ENCODE measurements at regions not wholly inside any gene's neighbourhood (a gene's known extent, or its start where the extent isn't known, plus 50 kb on each side); places are given as distances from the start of the nearest gene placed in this dataset.

DNA sequence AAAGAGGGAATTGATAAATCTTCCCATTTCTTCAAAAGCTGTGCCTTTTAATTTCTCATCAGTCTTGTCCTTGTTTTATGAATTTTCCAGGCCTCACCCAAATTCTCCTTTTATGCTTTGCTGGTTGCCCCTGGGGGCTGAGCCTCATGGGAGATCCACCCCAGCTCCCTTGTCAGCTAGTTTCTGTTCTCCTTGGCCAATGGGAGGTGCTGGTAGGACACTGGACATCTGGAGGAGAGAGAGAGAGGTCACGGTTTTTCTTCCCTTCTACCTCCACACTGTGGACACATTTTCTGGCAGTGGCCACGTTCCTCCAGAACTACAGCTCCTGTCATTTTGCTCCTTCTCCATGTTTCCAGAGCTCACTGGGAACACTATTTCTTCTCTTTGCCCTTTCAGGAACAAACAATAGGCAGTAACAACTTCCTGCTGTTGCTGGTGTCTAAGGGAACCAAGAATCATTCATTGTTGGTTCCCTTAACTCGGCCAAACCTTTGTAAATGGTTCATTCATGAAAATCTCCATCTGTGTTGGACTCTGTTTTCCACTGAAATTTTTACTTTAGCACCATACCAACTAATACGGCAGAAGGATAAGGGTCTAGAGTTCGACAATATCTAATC lies 334.5 kb downstream of the GPAT3 start:
- Histone ChIP-seq H3K27ac (no peak overlapping the region), H3K4me1 (no peaks in the 10 kb centered on the region), H3K9me3 (no peaks in the 10 kb centered on the region), H3K27me3 (ENCODE audit: insufficient read depth in 3 of 3, low read length in 2 of 3) (no peaks in the 10 kb centered on the region), H3K4me3 (no peak overlapping the region), H3K36me3 (ENCODE audit: insufficient read depth in 1 of 2, low read depth in 1 of 2) (no peaks in the 10 kb centered on the region)
- ATAC-seq (no peak), DNase-seq (no peak)
- 72 to 81% (median 78%) methylated on average over 5 of the region's 5 CpGs for WGBS, 3 donors
- intact Hi-C loops (cut with DNase I), result no loop called here
- TF ChIP-seq, protein P1, sequence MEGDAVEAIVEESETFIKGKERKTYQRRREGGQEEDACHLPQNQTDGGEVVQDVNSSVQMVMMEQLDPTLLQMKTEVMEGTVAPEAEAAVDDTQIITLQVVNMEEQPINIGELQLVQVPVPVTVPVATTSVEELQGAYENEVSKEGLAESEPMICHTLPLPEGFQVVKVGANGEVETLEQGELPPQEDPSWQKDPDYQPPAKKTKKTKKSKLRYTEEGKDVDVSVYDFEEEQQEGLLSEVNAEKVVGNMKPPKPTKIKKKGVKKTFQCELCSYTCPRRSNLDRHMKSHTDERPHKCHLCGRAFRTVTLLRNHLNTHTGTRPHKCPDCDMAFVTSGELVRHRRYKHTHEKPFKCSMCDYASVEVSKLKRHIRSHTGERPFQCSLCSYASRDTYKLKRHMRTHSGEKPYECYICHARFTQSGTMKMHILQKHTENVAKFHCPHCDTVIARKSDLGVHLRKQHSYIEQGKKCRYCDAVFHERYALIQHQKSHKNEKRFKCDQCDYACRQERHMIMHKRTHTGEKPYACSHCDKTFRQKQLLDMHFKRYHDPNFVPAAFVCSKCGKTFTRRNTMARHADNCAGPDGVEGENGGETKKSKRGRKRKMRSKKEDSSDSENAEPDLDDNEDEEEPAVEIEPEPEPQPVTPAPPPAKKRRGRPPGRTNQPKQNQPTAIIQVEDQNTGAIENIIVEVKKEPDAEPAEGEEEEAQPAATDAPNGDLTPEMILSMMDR (IDR thresholded peaks at IDR 0.05), result no peak

DNA sequence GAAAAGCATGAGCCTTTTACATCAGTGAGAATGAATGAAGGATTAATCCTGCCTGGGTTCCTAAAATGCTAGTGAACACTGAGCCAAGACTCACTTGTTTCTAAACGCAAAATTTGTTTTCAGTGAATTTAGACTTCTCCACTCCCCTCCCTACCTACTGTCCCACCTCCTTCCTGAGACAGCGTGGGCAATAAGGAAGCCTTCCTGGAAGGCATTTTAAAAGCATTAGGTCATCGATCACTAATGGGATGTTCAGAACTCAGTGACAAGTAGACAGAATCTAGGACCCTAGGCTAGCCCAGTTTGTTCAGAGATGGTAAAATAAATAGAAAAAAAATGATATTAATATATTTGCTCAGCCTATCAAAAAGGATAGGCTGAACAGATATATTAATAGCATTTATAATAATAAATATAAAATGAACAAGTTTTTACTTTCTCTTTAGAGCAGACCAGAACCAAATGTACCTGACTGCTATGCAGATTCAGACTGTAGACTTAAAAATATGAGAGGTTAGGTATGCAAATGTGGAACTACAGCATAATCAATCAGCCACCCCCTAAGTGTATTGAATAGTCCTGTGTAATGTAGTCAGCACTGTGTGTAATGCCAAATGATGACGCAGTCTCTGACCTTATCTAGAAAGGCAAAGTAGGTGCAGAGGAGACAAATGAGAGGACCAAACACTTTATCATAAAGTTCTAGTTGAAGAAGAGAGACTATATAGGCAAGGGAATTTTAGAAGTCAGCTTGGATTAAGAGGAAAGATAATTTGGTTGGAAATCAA lies 331.1 kb downstream of the GPAT3 start:
- Histone ChIP-seq H3K4me1 (no peaks in the 10 kb centered on the region), H3K27ac (no peak overlapping the region), H3K9me3 (no peaks in the 10 kb centered on the region), H3K4me3 (no peak overlapping the region), H3K27me3 (ENCODE audit: insufficient read depth in 3 of 3, low read length in 2 of 3) (no peaks in the 10 kb centered on the region), H3K36me3 (ENCODE audit: insufficient read depth in 1 of 2, low read depth in 1 of 2) (no peaks in the 10 kb centered on the region)
- WGBS, 3 donors, result 56 to 63% (median 62%) methylated on average over 4 of the region's 4 CpGs
- intact Hi-C loops (cut with DNase I), result no loop called here
- no peak for DNase-seq
- TF ChIP-seq, protein P1 (IDR thresholded peaks at IDR 0.05), result no peak
- ATAC-seq, result no peak

DNA sequence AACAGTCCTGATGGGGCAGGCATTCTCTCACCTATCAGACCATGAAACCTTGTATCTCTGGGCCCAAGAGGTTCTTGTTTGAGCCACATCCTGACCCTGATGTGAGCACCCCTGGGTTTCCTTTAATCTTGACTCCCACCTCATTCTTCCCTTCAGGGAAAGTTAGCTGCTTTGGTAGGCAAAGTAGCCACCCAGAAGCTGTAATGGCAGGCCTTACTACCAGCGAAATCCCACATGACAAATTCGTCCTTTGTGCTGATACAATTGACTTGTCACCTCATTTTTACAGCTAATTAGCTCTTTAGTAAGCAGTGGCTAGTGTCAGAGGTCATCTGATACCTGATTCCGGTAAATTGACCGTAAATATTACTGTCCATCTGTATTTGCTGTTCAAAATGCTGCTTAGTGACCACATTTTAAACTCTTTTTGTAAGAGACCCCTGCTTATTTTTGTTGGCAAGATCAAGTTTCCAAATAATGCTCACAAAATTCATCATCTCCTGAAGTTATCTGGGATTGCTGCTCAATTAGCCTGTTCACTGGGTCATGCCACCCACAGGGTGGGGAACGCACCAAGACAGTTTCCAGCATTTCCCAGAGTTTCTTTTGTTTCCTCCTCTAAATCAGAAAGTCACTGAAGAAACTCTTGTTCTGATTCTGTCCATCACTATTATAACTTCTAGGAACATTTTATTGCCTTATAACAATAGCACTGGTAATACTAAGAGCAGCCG lies 329.7 kb downstream of the GPAT3 start:
- Histone ChIP-seq H3K4me3 (no peak overlapping the region), H3K27ac (no peak overlapping the region), H3K9me3 (no peaks in the 10 kb centered on the region), H3K4me1 (no peaks in the 10 kb centered on the region), H3K27me3 (ENCODE audit: insufficient read depth in 3 of 3, low read length in 2 of 3) (no peaks in the 10 kb centered on the region), H3K36me3 (ENCODE audit: insufficient read depth in 1 of 2, low read depth in 1 of 2) (no peaks in the 10 kb centered on the region)
- TF ChIP-seq, protein P1 (IDR thresholded peaks at IDR 0.05), result no peak
- ATAC-seq, result no peak
- intact Hi-C loops (cut with DNase I), result no loop called here
- WGBS, 3 donors, result 59 to 64% (median 62%) methylated on average over 6 of the region's 6 CpGs
- no peak for DNase-seq

DNA sequence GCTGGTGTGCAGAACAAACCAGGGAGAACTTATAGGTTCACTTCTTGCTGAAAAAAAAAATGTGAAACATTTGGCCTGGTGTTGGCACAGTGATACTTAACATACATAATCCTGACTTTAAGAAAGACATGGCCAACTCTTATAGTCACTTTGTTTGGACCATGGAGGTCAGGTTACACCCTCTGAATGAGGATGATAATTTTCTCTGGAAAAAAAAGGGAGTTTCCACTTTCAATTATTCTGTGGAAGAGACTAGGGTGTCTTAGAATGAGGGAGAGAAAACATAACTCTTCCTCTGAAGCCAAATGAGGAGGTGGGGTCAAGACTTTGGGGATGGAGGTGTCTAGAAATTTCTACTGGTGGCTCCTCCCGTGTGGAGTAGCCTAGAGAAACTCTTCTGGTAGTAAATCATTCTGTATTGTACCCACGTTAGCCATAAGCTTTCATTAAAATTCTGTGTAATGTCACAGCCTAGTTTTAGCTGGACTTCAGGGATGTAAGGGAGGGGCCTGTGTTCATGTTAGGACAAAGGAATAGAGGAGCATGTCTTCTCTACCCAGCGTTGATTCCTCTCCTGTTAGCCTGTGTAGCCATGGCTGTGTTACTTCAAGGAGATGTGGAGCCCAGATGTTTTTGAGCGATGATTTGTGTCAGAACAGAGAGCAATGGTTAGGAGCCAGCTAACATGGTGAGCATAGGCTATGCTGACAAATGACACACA lies 328.3 kb downstream of the GPAT3 start:
- intact Hi-C loops (cut with DNase I), result no loop called here
- WGBS, 3 donors, result 49 to 62% (median 57%) methylated on average over 4 of the region's 4 CpGs
- H3K4me1 ChIP-seq, result no peaks in the 10 kb centered on the region
- no peaks in the 10 kb centered on the region for H3K9me3 ChIP-seq
- ATAC-seq, result no peak
- no peaks in the 10 kb centered on the region for H3K27me3 ChIP-seq (ENCODE audit: insufficient read depth in 3 of 3, low read length in 2 of 3)
- no peak overlapping the region for H3K4me3 ChIP-seq
- TF ChIP-seq, protein P1 (IDR thresholded peaks at IDR 0.05), result no peak
- H3K36me3 ChIP-seq (ENCODE audit: insufficient read depth in 1 of 2, low read depth in 1 of 2), result no peaks in the 10 kb centered on the region
- H3K27ac ChIP-seq, result no peak overlapping the region
- DNase-seq, result no peak

Measured in psoas muscle (tissue), 7 donors.